Upper lobe of left lung (tissue), 6 donors: ENCODE measurements at regions not wholly inside any gene's neighbourhood (a gene's known extent, or its start where the extent isn't known, plus 50 kb on each side); places are given as distances from the start of the nearest gene placed in this dataset.

Source experiments
- ATAC-seq, 2 donors: fragments of 200-7000 bp; cut with Tn5 transposase; one replicate each; pipeline ENCODE4 v1.9.1; 2022; ENCODE audit warnings: mild to moderate bottlenecking in 2 of 2, moderate library complexity in 2 of 2; ENCODE audit not compliant: low FRiP score in 2 of 2
- DNase-seq, 2 donors: peaks; one replicate each; pipeline ENCODE4 v3.0.0-alpha.2; 2019 to 2020
- H3K27ac ChIP-seq, 4 donors: fragments of 200-600 bp; sonication (generic); one replicate each; pipeline ENCODE4 v1.5.1; 2016 to 2019
- H3K27me3 ChIP-seq, 4 donors: fragments of 200-600 bp; sonication (generic); one replicate each; pipeline ENCODE4 v1.5.1; 2017 to 2019
- H3K36me3 ChIP-seq, 4 donors: fragments of 200-600 bp; sonication (generic); one replicate each; pipeline ENCODE4 v1.5.1; 2016 to 2019
- H3K4me1 ChIP-seq, 4 donors: fragments of 200-600 bp; sonication (generic); one replicate each; pipeline ENCODE4 v1.5.1; 2018 to 2019
- H3K4me3 ChIP-seq, 4 donors: fragments of 200-600 bp; sonication (generic); one replicate each; pipeline ENCODE4 v1.5.1; 2017 to 2019; ENCODE audit warnings: mild to moderate bottlenecking in 2 of 4, moderate library complexity in 1 of 4
- H3K9me3 ChIP-seq, 4 donors: fragments of 200-600 bp; sonication (generic); one replicate each; pipeline ENCODE4 v1.5.1; 2018 to 2019
- EP300 ChIP-seq, 4 donors: sonication (generic); formaldehyde crosslinking; IDR thresholded peaks; one replicate each; pipeline ENCODE4 v1.5.1; 2017; ENCODE audit warnings: antibody characterized with exemption in 4 of 4, control low read depth in 2 of 4
- POLR2A ChIP-seq, 4 donors: fragments of 450-650 bp; IDR thresholded peaks; one replicate each; pipeline ENCODE4 v1.5.1; 2016 to 2017; ENCODE audit warnings: antibody characterized with exemption in 4 of 4, mild to moderate bottlenecking in 2 of 4
- POLR2AphosphoS5 ChIP-seq, 2 donors: sonication (generic); formaldehyde crosslinking; IDR thresholded peaks; one replicate each; pipeline ENCODE4 v1.5.1; 2017; ENCODE audit warnings: antibody characterized with exemption in 2 of 2
- WGBS, 2 donors: methylation state at CpG; one replicate each; pipeline ENCODE4 v1.1.5; 2017 to 2018; 5-methylcytosine and 5-hydroxymethylcytosine counted together
- TF ChIP-seq, protein P1 (sequence below), 6 experiments: fragments of 450-650 bp in 4 of 6; fragments of 200-600 bp in 2 of 6; sonication (generic) in 2 of 6; IDR thresholded peaks; one replicate each; pipeline ENCODE4 v1.5.1; 2016 to 2019; ENCODE audit warnings: antibody characterized with exemption in 6 of 6
- donor health status: DM: no; HTN: no; CAD: no; lungs with moderate emphysema.
- donor health status: DM: no; HTN: yes; CAD: no; lungs with severe emphysema.

DNA sequence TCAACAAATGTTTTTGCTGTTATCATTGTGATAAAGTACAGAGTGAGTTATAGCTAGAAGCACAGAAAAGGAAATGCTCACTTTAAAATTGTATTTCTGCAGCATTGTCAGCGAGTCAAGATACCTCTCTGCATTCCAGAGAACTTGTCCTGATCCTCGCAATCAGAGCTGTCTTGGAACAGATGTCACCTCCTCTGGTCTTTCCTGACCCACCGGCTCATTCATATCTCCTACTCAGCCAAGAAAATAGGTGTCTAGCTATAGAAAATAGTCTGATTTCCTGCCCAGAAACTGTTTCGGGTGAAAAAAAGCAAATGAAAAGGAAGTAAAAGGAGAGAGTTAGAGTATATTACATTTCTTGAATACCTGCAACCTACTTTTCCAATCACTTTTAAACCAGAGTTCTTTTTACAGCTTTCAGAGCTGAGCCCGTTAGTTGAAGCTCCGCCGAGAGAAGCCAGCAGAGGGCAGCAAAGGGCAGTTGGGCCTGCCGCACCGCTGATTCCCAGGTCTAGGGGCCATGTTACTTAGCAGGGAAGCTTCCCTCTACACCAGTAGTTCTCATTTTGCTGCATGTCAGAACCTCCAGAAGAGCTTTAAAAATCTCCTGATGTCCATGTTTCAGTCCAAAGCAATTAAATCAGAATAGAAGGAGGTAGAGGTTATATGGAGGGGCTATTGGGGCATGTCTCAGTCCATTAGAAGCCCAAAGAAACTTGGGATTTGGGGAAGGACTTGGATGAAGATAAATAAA lies 185.7 kb upstream of the THRB start:
- DNase-seq (peak; percentile 49 to 78), ATAC-seq (peak; percentile 69 to 75)
- no peaks in the 10 kb centered on the region for H3K27me3 ChIP-seq
- no peak overlapping the region for H3K4me3 ChIP-seq
- no peaks in the 10 kb centered on the region for H3K36me3 ChIP-seq
- peaks cover 0 to 5% (median 0%) of the 10 kb centered on the region in 4 donors for H3K4me1 ChIP-seq
- H3K27ac ChIP-seq: no peak overlapping the region
- 35 to 39% methylated on average over 9 of the region's 9 CpGs for WGBS, 2 donors
- no peak for TF ChIP-seq POLR2AphosphoS5 (IDR thresholded peaks at IDR 0.05)
- TF ChIP-seq, protein P1, sequence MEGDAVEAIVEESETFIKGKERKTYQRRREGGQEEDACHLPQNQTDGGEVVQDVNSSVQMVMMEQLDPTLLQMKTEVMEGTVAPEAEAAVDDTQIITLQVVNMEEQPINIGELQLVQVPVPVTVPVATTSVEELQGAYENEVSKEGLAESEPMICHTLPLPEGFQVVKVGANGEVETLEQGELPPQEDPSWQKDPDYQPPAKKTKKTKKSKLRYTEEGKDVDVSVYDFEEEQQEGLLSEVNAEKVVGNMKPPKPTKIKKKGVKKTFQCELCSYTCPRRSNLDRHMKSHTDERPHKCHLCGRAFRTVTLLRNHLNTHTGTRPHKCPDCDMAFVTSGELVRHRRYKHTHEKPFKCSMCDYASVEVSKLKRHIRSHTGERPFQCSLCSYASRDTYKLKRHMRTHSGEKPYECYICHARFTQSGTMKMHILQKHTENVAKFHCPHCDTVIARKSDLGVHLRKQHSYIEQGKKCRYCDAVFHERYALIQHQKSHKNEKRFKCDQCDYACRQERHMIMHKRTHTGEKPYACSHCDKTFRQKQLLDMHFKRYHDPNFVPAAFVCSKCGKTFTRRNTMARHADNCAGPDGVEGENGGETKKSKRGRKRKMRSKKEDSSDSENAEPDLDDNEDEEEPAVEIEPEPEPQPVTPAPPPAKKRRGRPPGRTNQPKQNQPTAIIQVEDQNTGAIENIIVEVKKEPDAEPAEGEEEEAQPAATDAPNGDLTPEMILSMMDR (IDR thresholded peaks at IDR 0.05): peak in 5 of 6 experiments; percentile 27 to 75 (median 55)
- no peaks in the 10 kb centered on the region for H3K9me3 ChIP-seq

DNA sequence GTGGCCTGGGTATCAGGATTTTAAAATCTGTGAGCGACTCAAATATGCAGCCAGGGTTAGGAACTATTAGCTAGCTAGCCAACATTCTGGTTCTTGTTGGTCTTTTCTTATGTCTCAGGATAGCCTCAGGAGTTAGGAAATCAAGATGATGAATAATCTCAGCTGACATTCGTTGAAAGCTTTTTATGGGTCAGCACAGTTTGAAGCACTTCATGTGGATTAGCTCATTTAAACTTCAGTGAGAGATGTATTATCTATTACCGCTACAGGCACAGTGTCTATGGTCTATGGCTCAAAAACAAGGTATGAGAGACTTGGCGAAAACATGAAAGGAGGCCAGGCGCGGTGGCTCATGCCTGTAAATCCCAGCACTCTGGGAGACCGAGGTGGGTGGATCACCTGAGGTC lies 187.5 kb upstream of the THRB start:
- Histone ChIP-seq H3K36me3 (no peaks in the 10 kb centered on the region), H3K4me3 (no peak overlapping the region), H3K9me3 (no peaks in the 10 kb centered on the region), H3K27ac (no peak overlapping the region), H3K27me3 (no peaks in the 10 kb centered on the region), H3K4me1 (peaks cover 0 to 5% (median 0%) of the 10 kb centered on the region in 4 donors)
- no peak for DNase-seq
- ATAC-seq: no peak
- TF ChIP-seq POLR2AphosphoS5 (IDR thresholded peaks at IDR 0.05) (no peak), EP300 (IDR thresholded peaks at IDR 0.05) (no peak), POLR2A (IDR thresholded peaks at IDR 0.05) (no peak)
- TF ChIP-seq, protein P1 (IDR thresholded peaks at IDR 0.05): no peak
- 91 to 98% methylated on average over 7 of the region's 7 CpGs for WGBS, 2 donors

DNA sequence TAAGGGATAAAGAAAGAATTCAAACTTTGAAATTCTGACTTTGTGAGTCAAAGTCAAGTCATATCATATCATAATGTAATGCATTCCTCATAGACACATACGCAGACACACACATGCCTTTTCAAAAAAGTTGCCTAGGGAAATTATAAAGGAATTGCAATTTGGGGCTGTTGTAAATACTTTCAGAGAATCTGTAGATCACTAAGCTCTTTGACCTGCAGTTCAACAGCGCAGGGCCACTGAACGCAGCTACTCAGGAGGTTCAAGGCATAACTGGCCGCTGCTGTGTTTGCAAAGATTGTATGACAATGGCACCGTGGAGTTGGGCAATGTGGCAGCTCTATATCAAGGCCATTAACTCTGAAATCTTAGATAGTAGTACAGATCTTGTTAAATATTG lies 188.4 kb upstream of the THRB start:
- WGBS, 2 donors: 77 to 81% methylated on average over 5 of the region's 5 CpGs
- Histone ChIP-seq H3K9me3 (no peaks in the 10 kb centered on the region), H3K27me3 (no peaks in the 10 kb centered on the region), H3K36me3 (no peaks in the 10 kb centered on the region), H3K4me1 (peaks cover 0 to 5% (median 0%) of the 10 kb centered on the region in 4 donors), H3K27ac (no peak overlapping the region), H3K4me3 (no peak overlapping the region)
- ATAC-seq: no peak
- TF ChIP-seq POLR2A (IDR thresholded peaks at IDR 0.05) (no peak), EP300 (IDR thresholded peaks at IDR 0.05) (no peak), POLR2AphosphoS5 (IDR thresholded peaks at IDR 0.05) (no peak)
- TF ChIP-seq, protein P1 (IDR thresholded peaks at IDR 0.05): no peak
- no peak for DNase-seq

DNA sequence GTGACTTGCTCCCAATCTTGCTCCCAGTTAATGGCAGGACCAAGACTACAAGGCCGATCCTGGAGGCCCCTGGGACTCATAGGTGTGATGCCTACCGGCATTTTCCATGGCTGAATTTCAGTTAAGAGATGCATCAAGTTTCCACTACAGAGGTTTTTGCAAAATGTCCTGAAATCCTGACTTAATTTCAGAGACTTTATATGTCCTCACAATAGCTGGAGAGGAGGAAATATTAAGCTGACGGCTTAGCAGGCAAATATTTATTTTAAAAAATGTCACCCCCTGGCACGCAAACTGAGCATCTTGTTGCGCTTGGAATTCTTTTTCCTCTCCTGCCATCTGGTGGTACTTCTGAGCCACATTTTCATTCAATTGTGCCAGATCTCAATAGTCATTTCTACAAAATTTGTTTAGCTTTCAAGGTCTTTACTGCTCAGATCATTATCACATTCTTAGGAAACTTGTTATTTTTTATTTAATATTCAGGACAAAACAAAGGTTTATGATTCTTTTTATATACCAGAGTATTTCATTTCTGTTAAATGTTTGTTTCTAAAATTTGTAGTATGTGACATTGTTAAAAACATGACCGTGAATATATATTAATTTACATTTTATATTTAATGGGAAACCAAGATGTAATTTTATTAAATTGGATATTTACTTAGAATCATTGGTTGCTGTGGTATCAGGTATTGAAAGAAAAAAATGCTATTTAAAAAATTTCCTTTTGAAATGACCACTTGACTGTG lies 189.2 kb upstream of the THRB start:
- Histone ChIP-seq H3K27ac (no peak overlapping the region), H3K9me3 (no peaks in the 10 kb centered on the region), H3K4me1 (peaks cover 0 to 5% (median 0%) of the 10 kb centered on the region in 4 donors), H3K36me3 (no peaks in the 10 kb centered on the region), H3K27me3 (no peaks in the 10 kb centered on the region), H3K4me3 (no peak overlapping the region)
- WGBS, 2 donors: 32 to 33% methylated on average over 6 of the region's 6 CpGs
- ATAC-seq (peak in 1 of 2 donors; percentile 45), DNase-seq (no peak)
- no peak for TF ChIP-seq POLR2A (IDR thresholded peaks at IDR 0.05)
- TF ChIP-seq POLR2AphosphoS5 (IDR thresholded peaks at IDR 0.05): no peak
- TF ChIP-seq, protein P1 (IDR thresholded peaks at IDR 0.05): peak; percentile 6 to 62 (median 36)
- no peak for TF ChIP-seq EP300 (IDR thresholded peaks at IDR 0.05)
